CD4-positive, alpha-beta T cell treated with Interleukin-4 for 1 hour (primary cell): ENCODE measurements at regions not wholly inside any gene's neighbourhood (a gene's known extent, or its start where the extent isn't known, plus 50 kb on each side); places are given as distances from the start of the nearest gene placed in this dataset.

Experiments
- DNase-seq, 2 donors: peaks; one replicate each; pipeline ENCODE4 v3.0.0-alpha.2; 2020 to 2022

- no peak for DNase-seq
Observed at GRCh38 chr17:13405080-13405479, 196.6 kb downstream of the HS3ST3A1 start.

- no peak for DNase-seq
Observed at GRCh38 chr17:13403982-13404946, 197.5 kb downstream of the HS3ST3A1 start.

- no peak for DNase-seq
Observed at GRCh38 chr17:13400491-13400890, 201.2 kb downstream of the HS3ST3A1 start.

GRCh38 chr17:13398853-13399252, 202.9 kb downstream of the HS3ST3A1 start:
- no peak for DNase-seq

GRCh38 chr17:13398091-13398490, 203.6 kb downstream of the HS3ST3A1 start:
- no peak for DNase-seq

GRCh38 chr17:13395862-13396261, 205.9 kb downstream of the HS3ST3A1 start:
- no peak for DNase-seq

- DNase-seq = no peak
Observed at GRCh38 chr17:13395346-13395745, 206.4 kb downstream of the HS3ST3A1 start.

- DNase-seq = no peak
Observed at GRCh38 chr17:13393841-13394710, 207.7 kb downstream of the HS3ST3A1 start.

GRCh38 chr17:13387952-13388351, 213.8 kb downstream of the HS3ST3A1 start:
- no peak for DNase-seq

- no peak for DNase-seq
Observed at GRCh38 chr17:13387236-13387635, 214.5 kb downstream of the HS3ST3A1 start.

GRCh38 chr17:13385481-13385911, 216.2 kb downstream of the HS3ST3A1 start:
- no peak for DNase-seq

- no peak for DNase-seq
Observed at GRCh38 chr17:13384626-13385025, 217.1 kb downstream of the HS3ST3A1 start.

GRCh38 chr17:13378361-13378760, 223.4 kb downstream of the HS3ST3A1 start:
- no peak for DNase-seq

GRCh38 chr17:13374203-13375143, 227.3 kb downstream of the HS3ST3A1 start:
- no peak for DNase-seq

- DNase-seq = no peak
Observed at GRCh38 chr17:13372432-13372831, 229.3 kb downstream of the HS3ST3A1 start.

- no peak for DNase-seq
Observed at GRCh38 chr17:13367154-13367553, 234.6 kb downstream of the HS3ST3A1 start.

GRCh38 chr17:13365331-13365730, 236.4 kb downstream of the HS3ST3A1 start:
- DNase-seq = no peak

GRCh38 chr17:13363771-13364170, 238.0 kb downstream of the HS3ST3A1 start:
- no peak for DNase-seq

GRCh38 chr17:13362341-13363122, 239.2 kb downstream of the HS3ST3A1 start:
- DNase-seq = no peak

GRCh38 chr17:13359774-13360173, 242.0 kb downstream of the HS3ST3A1 start:
- DNase-seq = no peak

GRCh38 chr17:13355054-13355453, 246.7 kb downstream of the HS3ST3A1 start:
- no peak for DNase-seq

GRCh38 chr17:13353590-13353989, 248.1 kb downstream of the HS3ST3A1 start:
- DNase-seq = no peak
